ENCODE measurements at regions not wholly inside any gene's neighbourhood (a gene's known extent, or its start where the extent isn't known, plus 50 kb on each side); places are given as distances from the start of the nearest gene placed in this dataset.

DNA sequence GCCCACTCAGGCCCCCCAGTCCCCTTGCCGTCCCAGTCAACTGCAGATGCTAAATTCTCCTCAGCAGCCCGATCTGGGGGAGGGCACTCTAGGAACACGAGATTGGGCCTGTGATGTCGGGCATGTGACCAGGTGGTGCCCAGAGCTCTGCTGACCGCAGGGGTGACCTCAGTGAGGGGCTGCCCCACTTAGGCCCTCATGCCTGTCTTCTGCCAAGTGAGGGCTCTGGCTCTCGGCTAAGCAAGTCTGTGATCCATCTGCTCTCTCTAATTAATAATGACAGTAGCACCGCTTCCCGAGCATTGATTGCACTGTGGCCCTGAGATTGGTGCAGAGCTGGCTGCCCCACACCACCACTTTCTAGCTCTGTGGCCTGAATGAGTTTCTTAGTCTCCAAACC, 138.8 kb downstream of the MRM1 start:
- no peak for TF ChIP-seq POLR2AphosphoS5 (IDR thresholded peaks at IDR 0.05; ENCODE audit: low read depth, low read length)
- no peak for TF ChIP-seq TAF1 (IDR thresholded peaks at IDR 0.05; ENCODE audit: borderline replicate concordance, insufficient read depth, low read length)
- TF ChIP-seq, protein P1, sequence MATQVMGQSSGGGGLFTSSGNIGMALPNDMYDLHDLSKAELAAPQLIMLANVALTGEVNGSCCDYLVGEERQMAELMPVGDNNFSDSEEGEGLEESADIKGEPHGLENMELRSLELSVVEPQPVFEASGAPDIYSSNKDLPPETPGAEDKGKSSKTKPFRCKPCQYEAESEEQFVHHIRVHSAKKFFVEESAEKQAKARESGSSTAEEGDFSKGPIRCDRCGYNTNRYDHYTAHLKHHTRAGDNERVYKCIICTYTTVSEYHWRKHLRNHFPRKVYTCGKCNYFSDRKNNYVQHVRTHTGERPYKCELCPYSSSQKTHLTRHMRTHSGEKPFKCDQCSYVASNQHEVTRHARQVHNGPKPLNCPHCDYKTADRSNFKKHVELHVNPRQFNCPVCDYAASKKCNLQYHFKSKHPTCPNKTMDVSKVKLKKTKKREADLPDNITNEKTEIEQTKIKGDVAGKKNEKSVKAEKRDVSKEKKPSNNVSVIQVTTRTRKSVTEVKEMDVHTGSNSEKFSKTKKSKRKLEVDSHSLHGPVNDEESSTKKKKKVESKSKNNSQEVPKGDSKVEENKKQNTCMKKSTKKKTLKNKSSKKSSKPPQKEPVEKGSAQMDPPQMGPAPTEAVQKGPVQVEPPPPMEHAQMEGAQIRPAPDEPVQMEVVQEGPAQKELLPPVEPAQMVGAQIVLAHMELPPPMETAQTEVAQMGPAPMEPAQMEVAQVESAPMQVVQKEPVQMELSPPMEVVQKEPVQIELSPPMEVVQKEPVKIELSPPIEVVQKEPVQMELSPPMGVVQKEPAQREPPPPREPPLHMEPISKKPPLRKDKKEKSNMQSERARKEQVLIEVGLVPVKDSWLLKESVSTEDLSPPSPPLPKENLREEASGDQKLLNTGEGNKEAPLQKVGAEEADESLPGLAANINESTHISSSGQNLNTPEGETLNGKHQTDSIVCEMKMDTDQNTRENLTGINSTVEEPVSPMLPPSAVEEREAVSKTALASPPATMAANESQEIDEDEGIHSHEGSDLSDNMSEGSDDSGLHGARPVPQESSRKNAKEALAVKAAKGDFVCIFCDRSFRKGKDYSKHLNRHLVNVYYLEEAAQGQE (IDR thresholded peaks at IDR 0.05; ENCODE audit: insufficient read depth in 1 of 2, low read depth in 2 of 2, low read length in 2 of 2) = no peak
